KMS-11 (cell line): ENCODE measurements at regions not wholly inside any gene's neighbourhood (a gene's known extent, or its start where the extent isn't known, plus 50 kb on each side); places are given as distances from the start of the nearest gene placed in this dataset.
"Not testable (repeated sequence)": the region's sequence is repeated elsewhere in the genome, so short reads cannot be mapped to it uniquely, and the experiment has no call there.

Source experiments
- H2AFZ ChIP-seq: fragments of 200-600 bp; sonication (generic); 2 replicates; pipeline ENCODE4 v1.6.1; 2016; ENCODE audit warnings: antibody characterized with exemption, mixed run types, low read depth
- H3K27ac ChIP-seq: fragments of 200-600 bp; sonication (generic); 2 replicates; pipeline ENCODE4 v1.6.1; 2016; ENCODE audit warnings: mild to moderate bottlenecking, mixed run types
- H3K27me3 ChIP-seq: fragments of 200-600 bp; sonication (generic); 2 replicates; pipeline ENCODE4 v1.6.1; 2017; ENCODE audit warnings: mild to moderate bottlenecking, low read depth, mixed run types, moderate library complexity; ENCODE audit not compliant: insufficient read depth
- H3K36me3 ChIP-seq: fragments of 200-600 bp; sonication (generic); 2 replicates; pipeline ENCODE4 v1.6.1; 2017; ENCODE audit warnings: mild to moderate bottlenecking, mixed run types; ENCODE audit not compliant: insufficient read depth
- H3K4me1 ChIP-seq: fragments of 200-600 bp; sonication (generic); 2 replicates; pipeline ENCODE4 v1.6.1; 2016; ENCODE audit warnings: mild to moderate bottlenecking, low read depth, mixed run types; ENCODE audit not compliant: poor library complexity, severe bottlenecking
- H3K4me2 ChIP-seq: fragments of 200-600 bp; sonication (generic); 2 replicates; pipeline ENCODE4 v1.7.0; 2016; ENCODE audit warnings: mild to moderate bottlenecking, mixed run types
- H3K4me3 ChIP-seq: fragments of 200-600 bp; sonication (generic); IDR thresholded peaks from 2 replicates; pipeline ENCODE4 v1.6.1; 2017; ENCODE audit warnings: low read depth, low read length, mixed read lengths; ENCODE audit not compliant: insufficient read depth
- H3K79me2 ChIP-seq: fragments of 200-600 bp; sonication (generic); 2 replicates; pipeline ENCODE4 v1.6.1; 2016; ENCODE audit warnings: low read depth, mixed run types; ENCODE audit not compliant: insufficient read depth
- H3K9ac ChIP-seq: fragments of 200-600 bp; sonication (generic); 2 replicates; pipeline ENCODE4 v1.6.1; 2016; ENCODE audit warnings: mild to moderate bottlenecking, mixed run types
- H4K20me1 ChIP-seq: fragments of 200-600 bp; sonication (generic); 2 replicates; pipeline ENCODE4 v1.6.1; 2016; ENCODE audit warnings: mild to moderate bottlenecking, mixed run types; ENCODE audit not compliant: insufficient read depth
- TF ChIP-seq, protein P1 (sequence below): fragments of 200-600 bp; sonication (generic); conservative IDR thresholded peaks from 2 replicates; pipeline ENCODE4 v1.6.1; 2017; ENCODE audit warnings: low read depth, mild to moderate bottlenecking, antibody characterized with exemption, low read length, moderate library complexity, mixed read lengths

- no peak overlapping the region for H3K9ac ChIP-seq
- no peaks in the 10 kb centered on the region for H4K20me1 ChIP-seq
- no peak overlapping the region for H2AFZ ChIP-seq
- no peaks in the 10 kb centered on the region for H3K79me2 ChIP-seq
- no peaks in the 10 kb centered on the region for H3K4me1 ChIP-seq
- no peaks in the 10 kb centered on the region for H3K27me3 ChIP-seq
- no peak overlapping the region for H3K4me2 ChIP-seq
- no peak overlapping the region for H3K4me3 ChIP-seq
- no peak overlapping the region for H3K27ac ChIP-seq
- TF ChIP-seq, protein P1, sequence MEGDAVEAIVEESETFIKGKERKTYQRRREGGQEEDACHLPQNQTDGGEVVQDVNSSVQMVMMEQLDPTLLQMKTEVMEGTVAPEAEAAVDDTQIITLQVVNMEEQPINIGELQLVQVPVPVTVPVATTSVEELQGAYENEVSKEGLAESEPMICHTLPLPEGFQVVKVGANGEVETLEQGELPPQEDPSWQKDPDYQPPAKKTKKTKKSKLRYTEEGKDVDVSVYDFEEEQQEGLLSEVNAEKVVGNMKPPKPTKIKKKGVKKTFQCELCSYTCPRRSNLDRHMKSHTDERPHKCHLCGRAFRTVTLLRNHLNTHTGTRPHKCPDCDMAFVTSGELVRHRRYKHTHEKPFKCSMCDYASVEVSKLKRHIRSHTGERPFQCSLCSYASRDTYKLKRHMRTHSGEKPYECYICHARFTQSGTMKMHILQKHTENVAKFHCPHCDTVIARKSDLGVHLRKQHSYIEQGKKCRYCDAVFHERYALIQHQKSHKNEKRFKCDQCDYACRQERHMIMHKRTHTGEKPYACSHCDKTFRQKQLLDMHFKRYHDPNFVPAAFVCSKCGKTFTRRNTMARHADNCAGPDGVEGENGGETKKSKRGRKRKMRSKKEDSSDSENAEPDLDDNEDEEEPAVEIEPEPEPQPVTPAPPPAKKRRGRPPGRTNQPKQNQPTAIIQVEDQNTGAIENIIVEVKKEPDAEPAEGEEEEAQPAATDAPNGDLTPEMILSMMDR: no peak
- H3K36me3 ChIP-seq: no peaks in the 10 kb centered on the region
Measured at GRCh38 chr13:53301449-53301848, 272.8 kb downstream of the OLFM4 start.

DNA sequence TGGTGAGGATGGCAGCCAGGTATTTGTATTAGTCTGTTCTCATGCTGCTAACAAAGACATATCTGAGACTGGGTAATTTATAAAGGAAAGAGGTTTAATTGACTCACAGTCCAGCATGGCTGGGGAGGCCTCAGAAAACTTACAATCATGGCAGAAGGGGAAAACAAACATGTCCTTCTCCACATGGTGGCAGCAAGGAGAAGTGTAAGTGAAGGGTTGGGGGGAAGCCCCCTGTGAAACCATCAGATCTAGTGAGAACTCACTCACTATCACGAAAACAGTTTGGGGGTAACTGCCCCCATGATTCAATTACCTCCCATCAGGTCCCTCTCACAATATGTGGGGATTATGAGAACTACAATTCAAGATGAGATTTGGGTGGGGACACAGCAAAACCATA is 276.8 kb downstream of the OLFM4 start:
- H3K27me3 ChIP-seq, H3K27ac ChIP-seq, H3K36me3 ChIP-seq, H3K4me3 ChIP-seq, H3K4me1 ChIP-seq, H4K20me1 ChIP-seq, H3K9ac ChIP-seq, H3K79me2 ChIP-seq, H2AFZ ChIP-seq, H3K4me2 ChIP-seq: not testable (repeated sequence)

DNA sequence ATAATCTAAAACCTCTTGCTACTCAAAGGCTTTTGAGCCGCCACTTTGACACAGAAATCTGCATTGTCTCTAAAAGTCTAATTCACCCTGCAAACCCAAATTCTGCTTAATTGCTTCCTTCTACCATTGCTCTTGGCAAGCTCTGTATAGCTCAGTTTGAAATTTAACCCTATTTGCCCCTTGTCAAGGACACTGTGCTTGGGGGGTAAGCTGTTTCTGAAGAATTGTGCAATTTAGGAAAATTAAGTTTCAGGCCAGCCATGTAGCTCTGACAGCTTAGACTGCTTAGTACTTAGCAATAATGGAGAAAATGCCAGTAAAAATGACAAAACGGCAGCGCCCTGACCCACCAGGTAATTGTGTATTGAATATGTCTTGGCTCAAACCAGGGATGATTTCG is 282.2 kb downstream of the OLFM4 start:
- TF ChIP-seq, protein P1: no peak

GRCh38 chr13:53311561-53311960 is 282.9 kb downstream of the OLFM4 start:
- H2AFZ ChIP-seq: no peak overlapping the region
- H3K36me3 ChIP-seq: no peaks in the 10 kb centered on the region
- no peak overlapping the region for H3K27ac ChIP-seq
- TF ChIP-seq, protein P1: no peak
- no peak overlapping the region for H3K4me2 ChIP-seq
- no peak overlapping the region for H3K4me3 ChIP-seq
- no peaks in the 10 kb centered on the region for H3K4me1 ChIP-seq
- no peaks in the 10 kb centered on the region for H3K79me2 ChIP-seq
- H4K20me1 ChIP-seq: no peaks in the 10 kb centered on the region
- H3K9ac ChIP-seq: no peak overlapping the region
- H3K27me3 ChIP-seq: no peaks in the 10 kb centered on the region

More for the DNA sequence above, 282.2 kb downstream of the OLFM4 start:
- no peaks in the 10 kb centered on the region for H3K36me3 ChIP-seq
- no peaks in the 10 kb centered on the region for H4K20me1 ChIP-seq
- no peak overlapping the region for H3K27ac ChIP-seq
- no peak overlapping the region for H2AFZ ChIP-seq
- no peak overlapping the region for H3K4me3 ChIP-seq
- H3K79me2 ChIP-seq: no peaks in the 10 kb centered on the region
- no peaks in the 10 kb centered on the region for H3K4me1 ChIP-seq
- no peaks in the 10 kb centered on the region for H3K27me3 ChIP-seq
- no peak overlapping the region for H3K9ac ChIP-seq
- no peak overlapping the region for H3K4me2 ChIP-seq

DNA sequence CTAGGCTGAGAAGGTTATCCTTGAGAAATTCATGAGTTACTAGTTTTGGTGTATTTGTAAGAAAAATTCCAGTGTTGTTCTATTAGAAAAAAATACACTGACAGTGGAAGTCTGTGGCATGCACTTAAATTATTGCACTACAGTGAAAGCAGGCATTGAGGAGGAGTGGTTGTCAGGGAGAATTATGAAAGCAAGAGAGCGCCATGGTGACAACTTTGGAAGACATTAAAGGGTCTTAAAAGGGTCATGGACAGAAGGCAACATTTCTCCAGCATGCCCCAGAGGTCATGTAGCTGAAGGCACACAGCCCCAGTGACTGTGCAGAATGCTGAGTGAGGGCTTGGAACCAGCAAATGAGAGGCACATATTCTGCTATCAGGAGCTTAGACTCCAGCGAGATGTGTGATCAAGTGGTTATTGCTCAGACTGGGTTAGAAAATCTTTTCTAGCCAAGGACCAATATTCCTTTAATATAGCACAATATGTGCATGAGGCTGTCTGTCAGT is 292.7 kb downstream of the OLFM4 start:
- Histone ChIP-seq H3K4me2 (no peak overlapping the region), H3K27ac (no peak overlapping the region), H3K27me3 (no peaks in the 10 kb centered on the region), H4K20me1 (no peaks in the 10 kb centered on the region), H3K4me1 (no peaks in the 10 kb centered on the region), H3K79me2 (no peaks in the 10 kb centered on the region), H3K4me3 (no peak overlapping the region), H3K9ac (no peak overlapping the region), H3K36me3 (no peaks in the 10 kb centered on the region), H2AFZ (no peak overlapping the region)
- TF ChIP-seq, protein P1: no peak
